ENCODE measurements at regions not wholly inside any gene's neighbourhood (a gene's known extent, or its start where the extent isn't known, plus 50 kb on each side); places are given as distances from the start of the nearest gene placed in this dataset.
"Not testable (repeated sequence)": the region's sequence is repeated elsewhere in the genome, so short reads cannot be mapped to it uniquely, and the experiment has no call there.

DNA sequence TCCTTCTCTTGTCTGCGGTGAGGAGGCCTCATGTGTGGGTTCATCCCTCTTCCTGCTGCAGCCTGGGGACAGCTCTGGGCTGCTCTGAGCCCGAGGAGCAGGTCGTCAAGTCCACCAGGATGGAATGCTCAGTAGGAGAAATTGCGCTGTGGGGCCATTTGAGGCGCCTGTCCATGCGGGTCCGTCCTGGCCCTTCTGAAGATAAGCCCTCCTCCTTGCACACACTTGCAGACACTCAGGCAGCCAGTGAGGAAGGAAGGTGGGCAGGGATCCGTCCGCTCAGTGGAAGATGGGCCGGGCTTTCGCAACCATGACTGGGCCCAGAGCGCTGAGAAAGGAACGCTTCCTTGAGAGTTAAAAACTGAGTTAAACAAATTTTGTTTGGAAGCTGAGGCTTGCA lies 356.8 kb downstream of the GLRX3 start:
- DNase-seq: no peak

DNA sequence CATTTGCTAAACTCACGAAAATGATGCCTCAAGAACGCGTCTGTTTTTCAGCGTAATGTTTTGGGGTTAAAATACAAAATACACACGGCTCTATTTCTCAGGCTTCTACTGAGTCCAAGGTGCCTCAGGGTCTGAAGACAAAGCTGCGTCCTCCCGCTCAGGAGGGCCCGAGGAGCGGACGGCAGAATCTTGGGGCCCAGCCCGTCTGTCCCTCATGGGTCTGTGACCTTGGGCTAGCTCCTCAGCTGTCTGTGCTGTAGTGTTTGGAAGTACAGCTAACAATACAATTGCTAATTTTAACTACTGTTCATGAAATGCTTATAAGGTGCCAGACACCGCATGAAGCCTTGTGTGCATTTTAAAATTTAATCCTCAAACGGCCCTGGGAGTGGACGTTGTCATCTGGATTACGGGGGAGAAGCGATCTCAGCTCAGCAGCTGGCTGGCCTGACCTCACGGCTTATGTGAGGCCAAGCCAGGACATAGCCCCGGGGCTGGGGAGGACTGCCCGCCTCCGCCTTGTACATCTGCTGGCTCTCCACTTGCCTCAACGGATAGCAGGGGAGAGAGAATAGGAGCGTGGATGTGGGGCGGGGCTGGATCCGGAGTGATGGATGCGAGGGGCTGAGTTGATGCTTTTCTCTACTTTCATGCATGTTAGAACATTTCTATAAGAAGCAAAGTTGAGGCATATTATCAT lies 357.4 kb downstream of the GLRX3 start:
- no peak for DNase-seq

DNA sequence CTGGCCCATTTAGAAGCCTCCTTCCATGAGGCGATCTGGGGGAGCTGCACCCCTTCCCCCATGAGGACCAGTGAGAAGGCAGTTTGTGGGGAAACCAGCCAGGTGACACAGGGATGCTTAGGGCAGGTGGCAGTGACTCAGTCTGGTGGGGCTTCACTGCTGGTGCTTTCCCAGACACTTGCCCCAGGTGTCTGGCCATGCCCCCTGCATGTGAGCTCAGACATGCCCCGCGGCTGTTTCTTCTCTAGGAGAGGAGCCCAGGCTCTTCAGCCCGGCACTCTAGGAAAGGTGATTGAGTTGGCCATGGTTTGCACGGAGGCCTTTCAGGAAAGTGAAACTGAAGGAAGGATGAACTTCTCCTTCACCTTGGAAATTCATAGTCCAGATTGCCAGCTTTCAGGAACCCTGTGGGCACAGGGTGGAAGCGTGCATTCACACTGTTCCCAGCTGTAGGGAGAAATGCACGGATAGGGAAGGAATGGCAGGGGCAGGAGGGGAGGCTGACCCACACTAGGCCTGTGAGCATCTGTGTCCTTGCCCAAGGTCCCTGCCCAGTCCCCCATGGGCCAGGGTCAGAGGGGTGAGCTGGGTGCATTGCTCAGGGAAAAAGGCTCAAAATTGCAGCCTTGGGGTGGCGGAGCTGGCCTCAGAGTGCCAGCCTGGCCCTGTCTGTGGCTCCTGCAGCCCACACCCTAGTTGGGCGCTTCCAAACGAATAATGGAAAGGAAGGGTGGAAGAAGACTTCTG lies 359.1 kb downstream of the GLRX3 start:
- no peak for DNase-seq

DNA sequence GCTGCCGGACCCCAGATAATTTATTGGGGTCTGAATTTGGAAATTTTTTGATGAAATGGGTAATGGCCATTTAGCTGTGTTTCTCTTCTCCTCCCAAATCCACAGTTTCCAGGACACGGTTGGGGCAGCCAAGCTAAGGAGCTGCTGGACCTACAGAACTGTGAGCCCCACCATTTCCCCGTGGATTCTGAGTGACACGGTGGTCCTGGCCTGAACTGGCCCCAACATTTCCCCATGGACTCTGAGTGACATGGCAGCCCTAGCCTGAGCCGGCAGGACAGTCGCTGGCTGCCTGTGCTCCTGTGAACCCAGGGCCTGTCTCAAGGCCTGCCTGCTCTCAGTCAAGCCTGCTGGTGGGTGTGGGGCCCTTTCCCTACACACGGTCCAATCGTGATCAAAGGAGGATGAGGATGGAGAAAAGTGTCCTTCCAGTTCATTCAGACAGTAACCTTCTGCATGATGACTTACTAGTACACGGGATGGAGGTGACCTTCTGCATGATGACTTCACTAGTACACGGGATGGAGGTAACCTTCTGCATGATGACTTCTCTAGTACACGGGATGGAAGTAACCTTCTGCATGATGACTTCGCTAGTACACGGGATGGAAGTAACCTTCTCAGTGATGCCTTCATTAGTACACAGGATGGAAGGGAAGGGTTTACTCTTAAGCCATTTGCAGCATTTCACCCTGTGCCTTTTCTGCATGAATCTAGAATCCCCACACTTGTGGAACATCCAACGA lies 359.9 kb downstream of the GLRX3 start:
- DNase-seq: no peak

DNA sequence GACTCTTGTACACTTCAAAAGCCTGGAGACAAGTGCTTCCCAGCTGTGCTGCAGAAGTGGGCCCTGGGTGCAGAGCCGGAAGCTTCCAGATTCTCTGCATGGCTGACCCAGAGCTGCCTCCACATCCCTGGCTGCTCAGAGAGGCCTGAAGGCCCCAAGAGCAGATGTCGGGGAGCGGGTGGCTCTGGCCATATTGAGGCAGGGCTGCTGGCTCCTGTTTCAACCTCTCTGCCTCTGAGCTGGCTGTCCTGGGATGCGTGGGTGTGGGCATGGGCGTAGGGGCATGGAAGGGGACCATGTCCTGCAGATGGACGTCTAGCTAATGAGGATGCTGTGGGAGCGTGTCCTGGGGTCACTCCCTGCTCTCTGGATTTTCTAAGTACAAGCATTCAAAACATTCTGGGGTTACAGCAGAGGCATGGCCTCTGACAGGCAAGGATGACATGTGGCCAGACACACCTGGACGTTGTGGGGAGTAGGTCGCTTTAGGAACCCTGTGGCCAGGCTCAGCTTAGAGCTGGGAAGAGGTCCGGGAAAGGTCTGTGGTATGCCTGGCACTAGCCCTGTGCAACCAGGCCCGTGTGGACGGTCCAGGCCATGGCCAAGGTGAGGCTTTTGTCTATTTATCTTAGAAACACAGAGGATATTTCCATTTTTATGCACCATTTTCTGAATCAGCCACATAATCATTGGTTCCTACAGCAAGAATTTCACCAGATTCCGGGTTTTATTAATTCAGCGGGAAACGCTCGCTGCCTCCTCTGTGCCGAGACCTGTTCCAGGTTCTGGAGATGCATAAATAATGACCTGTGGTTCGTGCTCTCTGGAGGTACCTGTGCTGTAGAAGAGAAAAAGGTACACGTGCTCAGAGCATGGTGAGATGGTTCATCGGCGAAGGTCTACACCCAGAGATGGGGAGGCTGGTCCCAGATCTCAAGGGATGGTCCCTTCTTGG lies 361.1 kb downstream of the GLRX3 start:
- no peak for DNase-seq

DNA sequence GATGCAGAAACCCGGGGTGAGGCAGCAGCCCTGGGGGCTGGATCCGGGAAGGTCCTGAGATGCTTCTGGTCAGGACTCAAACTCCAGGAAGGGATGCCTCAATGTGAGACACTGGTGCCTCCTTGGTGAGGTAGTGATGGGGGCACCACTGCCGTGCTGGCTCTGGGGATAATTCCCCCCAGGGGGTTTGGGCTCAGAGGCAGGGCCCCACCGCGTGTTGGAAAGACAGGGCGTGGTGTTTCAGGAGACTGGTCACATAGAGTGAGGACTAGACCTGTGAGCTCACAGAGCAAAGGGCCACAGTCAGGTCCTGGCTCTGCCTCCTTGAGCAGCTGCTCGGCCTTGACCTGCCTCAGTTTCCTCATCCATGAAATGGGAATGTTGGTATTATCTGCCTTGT lies 361.9 kb downstream of the GLRX3 start:
- no peak for DNase-seq

DNA sequence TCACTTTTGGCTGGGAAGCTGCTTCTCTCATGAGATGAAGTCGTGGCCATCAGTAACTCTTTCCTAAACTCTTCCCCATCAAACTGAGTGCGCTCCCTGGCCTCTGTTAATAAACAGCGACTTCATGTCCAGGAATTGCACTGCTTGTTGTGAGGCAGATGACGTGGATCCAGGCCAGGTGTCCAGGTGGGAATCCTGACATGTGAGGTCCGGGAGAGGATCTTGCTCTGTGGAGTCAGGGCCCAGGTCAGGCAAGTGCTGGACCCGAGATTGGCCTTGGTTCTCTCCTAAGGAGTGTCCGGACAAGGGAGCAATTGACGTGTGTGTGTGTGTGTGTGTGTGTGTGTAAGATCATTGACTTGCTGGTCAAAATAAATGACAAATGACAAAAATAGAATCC lies 362.7 kb downstream of the GLRX3 start:
- no peak for DNase-seq

DNA sequence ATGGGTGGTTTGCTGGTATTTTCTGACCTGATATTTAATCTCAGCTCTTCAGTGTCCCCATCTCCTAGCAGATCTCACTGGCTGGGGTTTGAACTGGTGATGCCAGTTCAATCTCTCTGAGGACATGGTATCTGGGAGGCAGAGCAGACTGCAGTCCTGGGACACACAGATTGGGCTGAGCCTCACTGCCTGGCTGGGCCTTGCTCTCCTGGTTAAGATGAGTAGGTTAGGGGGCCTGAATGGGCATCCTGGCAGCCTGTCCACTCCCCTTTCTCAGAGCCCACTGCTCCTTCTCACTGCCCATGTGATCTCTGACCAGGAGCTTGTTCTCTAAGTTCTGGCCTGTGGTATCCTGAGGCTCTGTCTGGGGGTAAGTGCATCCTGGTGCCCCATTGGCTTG lies 363.4 kb downstream of the GLRX3 start:
- no peak for DNase-seq

DNA sequence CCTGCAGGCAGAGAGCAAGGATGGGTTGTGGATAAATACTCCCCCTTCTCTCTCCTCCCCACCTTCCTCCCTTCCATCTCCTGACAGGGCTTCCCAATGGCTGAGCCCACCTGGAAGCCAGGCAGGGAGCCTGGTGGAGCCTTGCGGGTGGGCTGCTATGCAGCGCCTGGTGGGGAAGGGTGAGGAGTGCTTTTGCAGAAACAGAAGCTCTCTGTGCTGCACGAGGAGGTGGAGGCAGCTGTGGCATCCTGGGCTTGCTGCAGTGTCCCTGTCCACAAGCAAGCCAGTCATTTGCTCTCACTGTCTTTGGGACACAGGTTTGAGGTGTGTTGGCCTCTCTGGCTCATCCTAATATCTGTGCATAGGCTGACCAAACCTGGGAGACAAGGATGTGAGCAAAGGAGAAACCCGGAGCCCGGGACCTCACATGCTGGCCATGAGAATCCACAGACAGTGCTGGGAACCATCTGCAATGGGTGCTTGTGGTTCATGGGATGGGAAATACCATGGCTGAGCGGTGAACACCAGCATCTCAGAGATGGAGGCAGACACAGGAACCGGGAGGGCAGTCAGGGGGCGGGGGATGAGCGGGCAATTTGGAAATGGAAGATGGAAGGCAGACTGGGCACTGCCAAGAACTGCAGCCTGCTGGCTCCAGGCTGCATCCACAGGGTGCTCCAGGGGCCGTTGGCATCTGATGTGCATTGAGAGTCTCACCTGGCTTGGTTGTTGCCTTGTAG lies 364.2 kb downstream of the GLRX3 start:
- DNase-seq: no peak

DNA sequence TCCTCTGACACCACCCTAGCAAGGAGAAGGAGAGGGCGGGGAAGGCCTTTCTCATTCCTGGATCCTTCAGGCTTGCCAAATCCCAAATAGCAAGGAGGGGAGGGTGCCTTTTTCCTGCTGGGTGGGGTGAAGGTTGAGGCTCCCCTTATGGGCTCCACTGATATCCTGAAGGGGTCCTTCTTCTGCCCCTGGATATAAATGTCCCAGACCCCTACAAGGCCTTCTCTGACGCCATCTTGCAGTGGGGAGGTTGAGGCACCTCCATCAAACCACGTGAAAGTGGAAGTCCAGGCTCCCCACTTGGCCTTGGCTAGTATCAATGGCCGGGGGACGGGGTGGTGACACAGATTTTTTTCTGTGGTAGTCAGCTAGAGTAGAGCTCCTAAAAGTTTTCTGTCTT lies 371.3 kb downstream of the GLRX3 start:
- DNase-seq: no peak

DNA sequence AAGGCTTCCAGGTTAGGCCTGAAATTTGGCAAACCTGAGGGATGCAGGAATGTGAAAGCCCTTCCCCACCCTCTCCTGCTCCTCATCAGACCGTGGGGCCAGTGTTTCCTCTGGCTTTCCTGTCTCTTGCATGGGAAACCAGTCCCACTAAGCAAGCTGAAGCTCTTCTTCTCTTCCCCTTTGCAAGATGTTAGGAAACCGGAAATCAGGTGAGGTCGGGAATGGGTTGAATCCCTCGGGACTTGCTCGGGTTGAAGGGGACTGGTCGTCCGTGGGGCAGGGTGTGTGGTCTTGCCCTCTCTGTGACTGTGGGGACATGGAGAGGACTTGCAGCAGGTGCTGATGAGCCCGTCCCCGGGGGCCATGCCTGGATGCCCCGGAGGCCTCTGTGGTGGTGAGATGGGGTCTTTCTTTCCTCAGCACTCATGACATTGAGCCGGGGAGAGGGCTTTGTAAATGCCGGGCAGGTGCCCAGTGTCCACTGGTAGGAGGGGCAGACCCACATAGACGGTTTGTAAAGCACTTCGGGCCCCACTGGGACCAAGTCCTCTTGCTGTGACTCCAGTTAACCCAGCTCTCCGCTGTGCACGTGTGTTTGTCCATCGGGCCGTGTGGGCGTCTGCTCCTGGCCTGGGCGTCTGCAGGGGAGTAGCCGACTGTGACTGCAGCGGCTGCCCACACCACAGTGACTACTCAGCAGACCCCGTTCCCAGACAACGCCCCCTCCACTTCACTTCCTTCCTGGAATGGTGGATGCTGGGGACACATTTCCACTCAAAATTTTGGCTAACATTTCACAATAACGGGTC lies 373.9 kb downstream of the GLRX3 start:
- no peak for DNase-seq

DNA sequence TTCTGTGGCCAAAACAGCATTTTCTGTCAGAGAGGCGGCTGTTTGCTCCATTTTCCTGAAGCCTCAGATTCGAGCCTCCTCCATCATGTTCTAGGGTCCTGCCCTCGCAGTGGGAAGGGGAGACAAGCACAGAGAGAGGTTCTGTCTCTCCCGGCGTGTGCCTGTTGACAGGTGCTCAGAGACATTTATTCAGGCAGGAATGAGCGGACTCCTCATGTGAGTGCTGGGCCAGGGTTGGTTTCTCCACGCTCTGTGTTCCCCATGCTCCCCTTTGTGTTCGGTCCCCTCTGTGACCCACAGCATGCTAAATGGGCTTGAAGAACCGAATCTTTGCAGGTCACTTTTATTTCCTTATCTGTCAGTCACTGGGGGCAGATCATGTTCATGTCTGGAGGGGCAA lies 374.6 kb downstream of the GLRX3 start:
- DNase-seq: no peak

DNA sequence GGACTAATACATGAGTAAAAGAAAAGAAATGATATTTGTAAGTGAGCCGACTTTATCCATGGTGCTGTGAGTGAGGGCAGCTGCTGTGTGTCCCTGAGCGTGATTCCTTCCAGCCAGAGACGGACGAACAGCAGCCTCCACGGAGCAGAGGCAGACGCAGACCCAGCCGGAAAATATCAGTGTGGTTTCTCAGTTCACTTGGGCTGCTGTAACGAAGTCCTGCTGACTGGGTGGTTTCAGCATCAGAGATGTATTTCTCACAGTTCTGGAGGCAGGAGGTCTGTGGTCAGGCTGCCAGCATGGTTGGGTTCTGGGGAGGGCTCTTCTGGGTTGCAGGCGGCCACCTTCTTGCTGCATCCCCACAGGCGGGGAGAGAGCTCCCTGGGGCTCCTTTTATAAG lies 375.6 kb downstream of the GLRX3 start:
- no peak for DNase-seq

DNA sequence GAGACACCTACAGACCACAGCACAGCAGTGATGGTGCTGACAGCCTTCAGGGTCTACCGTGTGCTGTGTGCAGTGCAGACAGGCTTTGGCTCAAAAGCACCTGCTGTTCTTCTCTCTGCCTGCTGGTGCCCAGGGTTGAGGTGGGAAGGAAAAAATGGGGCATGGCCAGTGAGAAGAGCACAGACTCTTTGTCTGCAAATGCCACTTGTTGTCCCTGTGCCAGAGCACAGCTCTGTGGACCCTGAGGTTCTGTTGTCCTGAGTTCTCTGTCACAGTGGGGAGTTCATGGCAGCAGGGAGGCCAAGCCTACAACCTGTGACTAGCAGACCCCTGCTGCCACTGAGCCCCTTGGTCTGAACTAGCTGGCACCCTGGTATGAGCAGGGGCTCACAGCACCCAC lies 376.7 kb downstream of the GLRX3 start:
- DNase-seq: no peak

DNA sequence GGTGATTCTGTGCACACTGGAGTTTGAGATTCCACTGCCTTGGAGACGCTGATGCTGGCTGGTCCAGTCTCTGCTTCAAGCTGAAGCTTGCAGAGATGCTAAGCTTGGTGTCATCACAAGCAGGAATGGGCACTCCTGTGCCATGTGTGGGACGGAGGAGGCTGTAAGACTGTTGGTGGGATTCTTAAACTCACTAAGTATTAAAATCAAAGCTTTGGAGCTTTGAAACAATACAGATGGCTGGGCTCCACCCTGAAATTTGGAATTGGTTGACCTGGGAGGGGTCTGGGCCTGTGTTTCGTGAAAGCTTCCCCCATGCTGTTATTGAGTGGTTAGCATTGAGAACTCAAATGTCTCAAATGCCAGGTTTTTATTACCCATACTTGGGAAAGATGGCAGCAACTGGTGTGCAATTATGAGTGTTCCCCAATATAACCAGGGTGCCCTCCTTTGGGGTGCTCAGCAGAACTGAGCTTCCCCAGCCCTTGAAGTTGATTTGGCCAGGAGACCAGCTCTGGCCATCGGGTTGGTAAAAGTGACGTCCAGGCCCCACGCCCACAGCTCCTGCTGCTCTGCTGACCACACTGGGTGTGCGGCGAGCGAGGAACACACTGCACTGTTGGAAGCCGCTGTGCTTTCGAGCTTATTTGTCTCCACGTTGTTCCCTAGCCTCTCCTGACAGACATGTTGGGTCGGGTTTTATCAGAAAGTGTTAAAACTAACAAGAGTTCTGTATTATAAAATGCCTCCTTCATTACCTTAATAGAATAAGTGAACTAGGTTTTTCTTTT lies 377.7 kb downstream of the GLRX3 start:
- no peak for DNase-seq

DNA sequence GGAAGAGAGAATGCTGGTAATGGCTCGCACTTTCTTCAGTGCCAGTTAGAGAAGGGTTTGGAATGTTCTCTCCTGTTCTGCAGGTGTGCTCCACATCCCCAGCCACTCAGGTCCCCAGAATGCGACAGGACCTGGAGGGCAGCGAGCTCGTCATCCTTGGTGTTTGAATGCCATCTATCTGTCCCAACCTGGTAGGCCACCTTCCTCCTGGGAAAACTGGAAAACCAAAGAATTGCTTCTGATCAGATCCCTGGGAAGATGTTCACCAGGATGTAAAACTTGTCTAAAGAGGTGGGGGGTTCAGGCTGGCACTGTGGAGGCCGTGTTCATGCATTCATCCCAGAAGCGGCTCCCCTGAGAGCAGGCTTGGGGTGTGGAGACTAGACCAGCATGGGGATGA lies 379.5 kb downstream of the GLRX3 start:
- DNase-seq: no peak

DNA sequence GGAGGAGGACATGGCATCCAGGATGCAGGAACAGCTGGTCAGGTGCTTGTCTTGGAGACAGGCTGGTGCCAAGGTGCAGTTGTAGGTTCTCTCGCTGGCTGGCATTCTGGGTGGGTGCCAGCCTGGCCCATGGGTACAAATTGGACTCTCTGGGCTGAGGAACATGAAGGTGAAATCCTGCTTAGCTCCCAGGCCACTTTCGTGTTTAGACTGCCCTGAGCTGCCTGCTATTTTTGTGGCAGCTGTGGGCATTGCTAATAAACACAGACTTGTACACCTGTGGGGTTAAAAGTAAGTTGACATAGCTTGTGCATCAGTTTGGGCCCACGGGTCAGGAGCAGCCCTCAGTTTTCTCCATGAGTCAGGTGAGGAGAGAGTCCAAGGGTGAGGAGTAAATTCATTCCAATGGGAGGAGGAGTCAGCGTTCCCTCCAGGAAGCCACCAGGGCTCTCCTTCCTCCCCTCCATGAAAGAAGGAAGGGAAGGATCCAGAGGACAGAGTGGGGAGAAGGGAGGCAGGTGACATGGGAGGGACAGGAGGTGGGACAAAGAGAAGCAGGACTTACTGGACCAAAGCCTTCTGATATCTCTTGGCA lies 380.0 kb downstream of the GLRX3 start:
- no peak for DNase-seq

DNA sequence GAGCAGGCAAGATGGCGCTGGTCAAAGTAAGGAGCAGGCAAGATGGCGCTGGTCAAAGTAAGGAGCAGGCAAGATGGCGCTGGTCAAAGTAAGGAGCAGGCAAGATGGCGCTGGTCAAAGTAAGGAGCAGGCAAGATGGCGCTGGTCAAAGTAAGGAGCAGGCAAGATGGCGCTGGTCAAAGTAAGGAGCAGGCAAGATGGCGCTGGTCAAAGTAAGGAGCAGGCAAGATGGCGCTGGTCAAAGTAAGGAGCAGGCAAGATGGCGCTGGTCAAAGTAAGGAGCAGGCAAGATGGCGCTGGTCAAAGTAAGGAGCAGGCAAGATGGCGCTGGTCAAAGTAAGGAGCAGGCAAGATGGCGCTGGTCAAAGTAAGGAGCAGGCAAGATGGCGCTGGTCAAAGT lies 382.7 kb downstream of the GLRX3 start:
- DNase-seq: not testable (repeated sequence)

DNA sequence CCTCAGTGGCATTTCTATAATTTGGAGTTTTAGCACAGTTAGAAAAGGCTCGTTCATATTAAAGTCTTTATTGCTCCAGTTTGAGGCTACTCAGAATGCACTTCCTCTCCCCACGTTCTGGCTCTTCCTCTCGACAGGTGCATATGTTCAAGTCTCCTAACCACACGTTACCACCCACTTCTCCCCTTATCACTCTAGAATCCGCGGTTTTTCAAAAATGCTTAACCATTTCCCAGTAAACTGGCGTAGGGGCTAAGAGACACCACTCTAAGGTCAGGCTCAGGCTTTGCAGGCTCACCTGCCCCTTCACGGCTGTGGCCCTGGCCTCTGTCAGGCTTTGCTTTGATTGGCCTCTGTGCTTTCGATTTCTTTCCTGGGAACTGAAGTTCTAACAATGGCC lies 383.6 kb downstream of the GLRX3 start:
- no peak for DNase-seq

DNA sequence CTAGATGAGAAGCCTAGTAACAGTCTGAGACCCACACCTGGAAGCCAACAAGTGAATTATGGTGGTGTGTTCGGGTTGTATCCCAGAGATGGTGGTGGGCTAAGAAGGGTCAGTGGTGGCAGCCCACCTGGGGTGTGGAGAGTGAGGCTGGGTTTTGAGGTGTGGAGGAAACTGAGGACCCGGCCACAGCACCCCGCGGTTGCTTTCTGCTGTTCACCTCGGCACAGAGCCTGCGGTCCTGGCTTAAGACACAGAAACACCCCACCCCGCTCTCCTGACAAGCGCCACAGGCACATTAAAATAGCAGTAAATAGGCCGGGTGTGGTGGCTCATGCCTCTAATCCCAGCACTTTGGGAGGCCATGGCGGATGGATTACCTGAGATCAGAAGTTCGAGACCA lies 395.1 kb downstream of the GLRX3 start:
- DNase-seq: no peak

Measured in CD4-positive, alpha-beta T cell treated with Interferon alpha-2 for 1 hour (primary cell).